ENCODE measurements at regions not wholly inside any gene's neighbourhood (a gene's known extent, or its start where the extent isn't known, plus 50 kb on each side); places are given as distances from the start of the nearest gene placed in this dataset.

DNA sequence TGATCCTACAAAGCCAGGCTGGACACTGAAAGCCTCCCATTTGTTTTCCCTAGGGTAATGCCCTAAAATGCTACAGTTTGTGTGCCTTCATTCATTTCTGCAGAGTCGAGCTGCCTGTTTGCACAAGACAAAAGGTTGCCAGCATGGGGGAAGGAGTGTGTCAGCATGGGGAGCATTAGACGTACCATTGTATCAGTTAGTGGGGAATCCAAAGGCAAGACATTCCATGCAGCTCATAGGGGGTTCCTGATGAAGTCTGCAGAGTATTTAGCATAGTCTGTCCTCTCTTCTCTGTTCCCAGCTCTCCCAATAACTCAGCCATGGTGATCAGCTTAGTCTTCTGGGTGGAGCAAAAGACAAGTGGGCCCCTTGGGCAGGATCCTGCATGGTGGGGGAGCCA lies 276.9 kb upstream of the PCDH7 start:
- H3K27me3 ChIP-seq (ENCODE audit: control insufficient read depth in 1 of 2, insufficient read depth in 2 of 2, low read length in 2 of 2), result no peaks in the 10 kb centered on the region
- in situ Hi-C loops (cut with HindIII; ENCODE audit: extremely low pct_ligation_motif_present, low pct_unique_long_range_greater_than_20kb) (no loop called here), intact Hi-C loops (cut with micrococcal nuclease; ENCODE audit: unreplicated experiment) (no loop called here)
- no peak overlapping the region for H3K9ac ChIP-seq (ENCODE audit: insufficient read depth, low read depth, low read length)
- ChIA-PET POLR2A (no interaction called here), CTCF (ENCODE audit: low intra/inter-chr PET ratio, low total read pairs) (no interaction called here)
- 0% methylated on average over 2 of the region's 2 CpGs for WGBS (ENCODE audit: low lambda C conversion rate)
- no peak overlapping the region for H3K27ac ChIP-seq (ENCODE audit: extremely low read length, insufficient read depth, low read length)
- TF ChIP-seq AGO1 (IDR thresholded peaks at IDR 0.05; ENCODE audit: low read depth, low read length, poor library complexity, severe bottlenecking), result no peak
- no peak for TF ChIP-seq ZHX2 (IDR thresholded peaks at IDR 0.05; ENCODE audit: low read depth)
- no peak for TF ChIP-seq ZHX2 (CRISPR knock-in tag; IDR thresholded peaks at IDR 0.05; ENCODE audit: borderline replicate concordance)
- TF ChIP-seq ZSCAN9 (CRISPR knock-in tag; IDR thresholded peaks at IDR 0.05; ENCODE audit: borderline replicate concordance), result no peak
- TF ChIP-seq, protein P1, sequence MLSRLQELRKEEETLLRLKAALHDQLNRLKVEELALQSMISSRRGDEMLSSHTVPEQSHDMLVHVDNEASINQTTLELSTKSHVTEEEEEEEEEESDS (CRISPR knock-in tag; IDR thresholded peaks at IDR 0.05; ENCODE audit: borderline replicate concordance), result no peak
- no peak for TF ChIP-seq ZNF232 (CRISPR knock-in tag; IDR thresholded peaks at IDR 0.05; ENCODE audit: borderline replicate concordance)
- TF ChIP-seq KIAA2018 (CRISPR knock-in tag; IDR thresholded peaks at IDR 0.05; ENCODE audit: borderline replicate concordance), result no peak
- TF ChIP-seq ZNF747 (CRISPR knock-in tag; IDR thresholded peaks at IDR 0.05; ENCODE audit: borderline replicate concordance), result no peak
- TF ChIP-seq ZBTB3 (CRISPR knock-in tag; IDR thresholded peaks at IDR 0.05; ENCODE audit: borderline replicate concordance, low read depth), result no peak
- no peak for TF ChIP-seq FOXJ3 (CRISPR knock-in tag; IDR thresholded peaks at IDR 0.05; ENCODE audit: borderline replicate concordance)
- H2AFZ ChIP-seq (ENCODE audit: low read length), result no peak overlapping the region
- no peak for FAIRE-seq
- H3K36me3 ChIP-seq (replicated peaks in 1 of 2; ENCODE audit: control insufficient read depth in 1 of 2, insufficient read depth in 2 of 2, low read length in 2 of 2), result no peaks in the 10 kb centered on the region
- no TSS peak for BruUV-seq (replicated peaks)
- no peak overlapping the region for H3K4me3 ChIP-seq (replicated peaks in 1 of 3; ENCODE audit: insufficient read depth in 1 of 3, low read depth in 2 of 3, low read length in 3 of 3)
- DNase-seq (ENCODE audit: low spot score), result no peak
- H3K9me3 ChIP-seq (ENCODE audit: low read length), result peaks cover 63% of the 10 kb centered on the region
- H4K20me1 ChIP-seq (ENCODE audit: insufficient read depth, low read length), result no peaks in the 10 kb centered on the region
- H3K79me2 ChIP-seq (ENCODE audit: insufficient read depth, low read length), result no peaks in the 10 kb centered on the region
- no peak overlapping the region for H3K4me2 ChIP-seq (ENCODE audit: low read depth, low read length)
- H3K4me1 ChIP-seq (ENCODE audit: insufficient read depth, low read length), result no peaks in the 10 kb centered on the region
- ATAC-seq, result no peak
